ENCODE measurements at regions not wholly inside any gene's neighbourhood (a gene's known extent, or its start where the extent isn't known, plus 50 kb on each side); places are given as distances from the start of the nearest gene placed in this dataset.

GRCh38 chr2:200066417-200066816 lies 111.0 kb downstream of the MAIP1 start:
- TF ChIP-seq, protein P1, sequence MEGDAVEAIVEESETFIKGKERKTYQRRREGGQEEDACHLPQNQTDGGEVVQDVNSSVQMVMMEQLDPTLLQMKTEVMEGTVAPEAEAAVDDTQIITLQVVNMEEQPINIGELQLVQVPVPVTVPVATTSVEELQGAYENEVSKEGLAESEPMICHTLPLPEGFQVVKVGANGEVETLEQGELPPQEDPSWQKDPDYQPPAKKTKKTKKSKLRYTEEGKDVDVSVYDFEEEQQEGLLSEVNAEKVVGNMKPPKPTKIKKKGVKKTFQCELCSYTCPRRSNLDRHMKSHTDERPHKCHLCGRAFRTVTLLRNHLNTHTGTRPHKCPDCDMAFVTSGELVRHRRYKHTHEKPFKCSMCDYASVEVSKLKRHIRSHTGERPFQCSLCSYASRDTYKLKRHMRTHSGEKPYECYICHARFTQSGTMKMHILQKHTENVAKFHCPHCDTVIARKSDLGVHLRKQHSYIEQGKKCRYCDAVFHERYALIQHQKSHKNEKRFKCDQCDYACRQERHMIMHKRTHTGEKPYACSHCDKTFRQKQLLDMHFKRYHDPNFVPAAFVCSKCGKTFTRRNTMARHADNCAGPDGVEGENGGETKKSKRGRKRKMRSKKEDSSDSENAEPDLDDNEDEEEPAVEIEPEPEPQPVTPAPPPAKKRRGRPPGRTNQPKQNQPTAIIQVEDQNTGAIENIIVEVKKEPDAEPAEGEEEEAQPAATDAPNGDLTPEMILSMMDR (IDR thresholded peaks at IDR 0.05), result no peak
- no peak for TF ChIP-seq POLR2A (IDR thresholded peaks at IDR 0.05)
